HUES64 (cell line): ENCODE measurements at regions not wholly inside any gene's neighbourhood (a gene's known extent, or its start where the extent isn't known, plus 50 kb on each side); places are given as distances from the start of the nearest gene placed in this dataset.

Experiments used
- H3K27ac ChIP-seq: 2 replicates; pipeline ENCODE4 v1.7.0; 2013; ENCODE audit warnings: low read depth, low read length, inconsistent platforms
- H3K27me3 ChIP-seq: 2 replicates; pipeline ENCODE4 v1.6.1; 2013; ENCODE audit warnings: mild to moderate bottlenecking, low read length; ENCODE audit not compliant: insufficient read depth
- H3K36me3 ChIP-seq: 2 replicates; pipeline ENCODE4 v1.6.1; 2013; ENCODE audit warnings: mild to moderate bottlenecking, low read length; ENCODE audit not compliant: insufficient read depth
- H3K4me1 ChIP-seq: 2 replicates; pipeline ENCODE4 v1.6.1; 2013; ENCODE audit warnings: mild to moderate bottlenecking, low read length, moderate library complexity; ENCODE audit not compliant: insufficient read depth
- H3K4me3 ChIP-seq: 2 replicates; pipeline ENCODE4 v1.5.1; 2013; ENCODE audit warnings: mild to moderate bottlenecking, low read length, moderate library complexity
- H3K9ac ChIP-seq: 2 replicates; pipeline ENCODE4 v1.6.1; 2013; ENCODE audit warnings: mild to moderate bottlenecking, low read depth, low read length
- H3K9me3 ChIP-seq: 2 replicates; pipeline ENCODE4 v1.6.1; 2013; ENCODE audit warnings: low read depth, low read length; ENCODE audit not compliant: insufficient read depth
- WGBS: fragments of 150-250, 120-280 bp; methylation state at CpG from one replicate; pipeline ENCODE4 v1.1.7; 2013; ENCODE audit warnings: missing lambda C conversion rate; 5-methylcytosine and 5-hydroxymethylcytosine counted together

DNA sequence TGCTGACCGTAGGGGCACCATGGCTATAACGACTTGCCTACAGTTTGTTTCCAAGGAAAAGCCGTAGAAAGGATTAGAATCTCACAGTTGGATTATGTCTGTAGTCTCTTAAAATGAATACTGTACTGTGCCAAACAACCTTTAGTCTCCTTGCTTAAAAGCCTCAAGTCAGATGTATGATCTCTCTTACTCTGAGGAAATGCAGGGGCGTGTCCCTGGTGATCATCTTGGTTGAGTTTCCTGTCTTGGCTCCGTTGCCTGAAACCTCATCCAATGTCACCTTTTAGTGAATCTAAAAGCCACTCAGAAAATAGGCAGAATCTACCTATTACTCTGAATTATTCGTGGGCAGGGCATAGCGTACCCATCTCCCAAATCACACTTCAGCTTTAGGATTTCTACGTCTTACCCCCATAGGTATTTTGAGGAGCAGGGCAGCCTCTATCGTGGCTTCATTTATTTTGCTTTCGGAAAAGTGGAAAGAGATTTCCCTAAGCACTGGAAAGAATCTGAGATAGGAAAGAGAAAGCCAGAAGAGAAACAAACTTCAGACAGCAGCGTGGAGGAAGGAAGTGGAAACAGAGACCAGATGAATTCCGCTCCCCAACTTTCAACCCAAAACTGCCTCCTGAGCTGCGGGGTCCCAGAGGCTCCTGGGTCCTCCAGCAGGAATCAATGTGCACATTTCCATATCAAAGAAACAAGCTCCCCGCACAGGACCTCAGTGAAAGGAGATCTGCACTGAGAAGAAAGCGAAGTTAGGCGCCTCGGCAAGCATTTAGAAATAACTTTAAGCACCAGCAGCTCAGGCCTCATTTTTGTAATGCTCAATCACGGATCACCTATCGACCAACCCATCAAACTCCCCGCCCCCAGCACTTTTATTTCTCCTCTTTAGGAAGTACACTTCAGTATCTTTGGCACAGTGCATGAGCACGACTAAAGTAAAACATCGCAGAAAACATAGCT is 245.8 kb downstream of the ETS1 start:
- Histone ChIP-seq H3K4me3 (no peak overlapping the region), H3K27me3 (no peaks in the 10 kb centered on the region), H3K4me1 (peaks cover 17% of the 10 kb centered on the region), H3K9ac (no peak overlapping the region), H3K36me3 (no peaks in the 10 kb centered on the region), H3K9me3 (no peaks in the 10 kb centered on the region), H3K27ac (no peak overlapping the region)
- WGBS, result 79% methylated on average over 22 of the region's 22 CpGs

GRCh38 chr11:128339792-128340191 is 247.6 kb downstream of the ETS1 start:
- H3K9me3 ChIP-seq, result no peaks in the 10 kb centered on the region
- H3K9ac ChIP-seq, result no peak overlapping the region
- no peaks in the 10 kb centered on the region for H3K27me3 ChIP-seq
- WGBS, result 95% methylated on average over 5 of the region's 6 CpGs
- no peak overlapping the region for H3K4me3 ChIP-seq
- no peak overlapping the region for H3K27ac ChIP-seq
- no peaks in the 10 kb centered on the region for H3K36me3 ChIP-seq
- H3K4me1 ChIP-seq, result peaks cover 17% of the 10 kb centered on the region

GRCh38 chr11:128338811-128339210 is 248.5 kb downstream of the ETS1 start:
- no peak overlapping the region for H3K9ac ChIP-seq
- H3K9me3 ChIP-seq, result no peaks in the 10 kb centered on the region
- no peaks in the 10 kb centered on the region for H3K36me3 ChIP-seq
- H3K27me3 ChIP-seq, result no peaks in the 10 kb centered on the region
- no peak overlapping the region for H3K4me3 ChIP-seq
- WGBS, result 95% methylated on average over 3 of the region's 3 CpGs
- H3K27ac ChIP-seq, result no peak overlapping the region
- peaks cover 17% of the 10 kb centered on the region for H3K4me1 ChIP-seq

DNA sequence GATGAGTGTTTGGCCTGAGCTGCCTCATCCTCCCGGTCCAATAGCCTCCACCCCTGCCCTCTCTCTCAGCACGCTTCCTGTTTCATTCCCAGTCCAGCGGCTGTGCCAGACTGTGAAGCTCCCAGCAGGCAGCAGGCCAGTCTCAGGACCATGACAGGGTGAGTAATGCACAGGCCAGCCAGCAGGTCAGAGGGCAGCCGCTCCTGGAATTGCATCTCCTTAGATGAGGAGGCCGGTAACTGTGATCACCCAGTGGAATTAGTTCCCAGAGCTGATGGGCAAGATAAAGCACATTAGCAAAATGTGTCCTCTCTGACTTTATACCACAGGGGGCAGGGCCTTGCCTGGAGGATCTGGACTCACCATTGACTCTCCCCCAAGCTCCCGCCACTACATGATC is 251.2 kb downstream of the ETS1 start:
- 82% methylated on average over 6 of the region's 6 CpGs for WGBS

DNA sequence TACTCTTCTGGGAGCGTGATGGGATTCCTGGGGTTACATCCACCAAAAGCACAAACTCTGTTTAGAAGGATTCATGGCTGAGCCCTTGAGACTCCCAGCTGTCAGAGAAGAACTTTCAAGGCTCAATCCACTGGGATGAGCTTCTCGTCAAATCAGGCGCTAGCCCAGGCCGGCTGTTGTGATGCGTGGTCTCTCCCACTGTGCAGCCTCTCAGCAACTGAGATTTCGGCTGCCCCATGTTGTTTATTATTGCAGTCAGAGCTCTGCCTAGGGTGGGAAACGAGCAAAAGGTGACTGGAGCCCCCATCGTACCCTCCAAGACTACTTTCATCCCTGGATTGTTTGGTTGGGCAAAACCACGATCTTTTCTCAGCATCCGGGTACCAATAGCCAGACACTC is 251.6 kb downstream of the ETS1 start:
- Histone ChIP-seq H3K9me3 (no peaks in the 10 kb centered on the region), H3K4me1 (no peaks in the 10 kb centered on the region; the same call in 1 of the 2 replicates), H3K9ac (no peak overlapping the region), H3K27me3 (no peaks in the 10 kb centered on the region), H3K36me3 (no peaks in the 10 kb centered on the region), H3K27ac (no peak overlapping the region), H3K4me3 (no peak overlapping the region)
- 78% methylated on average over 10 of the region's 10 CpGs for WGBS

More for the DNA sequence above, 251.2 kb downstream of the ETS1 start:
- no peaks in the 10 kb centered on the region for H3K9me3 ChIP-seq
- peaks cover under 1% of the 10 kb centered on the region; the same call in 1 of the 2 replicates for H3K4me1 ChIP-seq
- no peak overlapping the region for H3K9ac ChIP-seq
- H3K4me3 ChIP-seq, result no peak overlapping the region
- no peaks in the 10 kb centered on the region for H3K36me3 ChIP-seq
- H3K27ac ChIP-seq, result no peak overlapping the region
- no peaks in the 10 kb centered on the region for H3K27me3 ChIP-seq

- H3K27ac ChIP-seq, result no peak overlapping the region
- no peak overlapping the region for H3K9ac ChIP-seq
- no peak overlapping the region for H3K4me3 ChIP-seq
- H3K27me3 ChIP-seq, result no peaks in the 10 kb centered on the region
- WGBS, result 79% methylated on average over 12 of the region's 12 CpGs
- H3K4me1 ChIP-seq, result no peaks in the 10 kb centered on the region; the same call in 1 of the 2 replicates
- H3K9me3 ChIP-seq, result no peaks in the 10 kb centered on the region
- H3K36me3 ChIP-seq, result no peaks in the 10 kb centered on the region
Observed at GRCh38 chr11:128334311-128335044, 252.9 kb downstream of the ETS1 start.

DNA sequence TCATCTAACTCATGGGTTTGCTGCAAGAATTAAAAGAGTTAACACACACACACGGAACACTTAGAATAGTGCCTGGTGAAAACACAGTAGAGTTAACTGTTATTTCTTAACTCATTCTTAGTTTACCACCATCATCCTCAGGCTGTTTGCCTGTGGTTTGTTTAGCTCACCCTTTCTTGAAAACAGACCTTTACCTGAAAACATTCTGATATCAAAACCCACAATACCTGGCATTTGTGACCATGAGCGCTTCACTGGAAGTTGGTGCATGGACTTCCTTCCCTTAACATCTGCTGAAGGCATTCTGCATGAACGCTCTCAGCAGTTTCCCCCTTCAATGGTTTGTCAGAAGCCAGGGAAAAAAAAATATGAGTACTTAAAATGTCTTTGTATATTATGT is 256.0 kb downstream of the ETS1 start:
- no peaks in the 10 kb centered on the region for H3K9me3 ChIP-seq
- 87% methylated on average over 3 of the region's 3 CpGs for WGBS
- H3K27ac ChIP-seq, result no peak overlapping the region
- H3K27me3 ChIP-seq, result no peaks in the 10 kb centered on the region
- no peaks in the 10 kb centered on the region for H3K36me3 ChIP-seq
- no peak overlapping the region for H3K9ac ChIP-seq
- no peak overlapping the region for H3K4me3 ChIP-seq
- H3K4me1 ChIP-seq, result no peaks in the 10 kb centered on the region; the same call in 1 of the 2 replicates

GRCh38 chr11:128330203-128330602 is 257.2 kb downstream of the ETS1 start:
- Histone ChIP-seq H3K27me3 (no peaks in the 10 kb centered on the region), H3K27ac (no peak overlapping the region), H3K9me3 (no peaks in the 10 kb centered on the region), H3K4me3 (no peak overlapping the region), H3K36me3 (no peaks in the 10 kb centered on the region), H3K4me1 (no peaks in the 10 kb centered on the region; the same call in 1 of the 2 replicates), H3K9ac (no peak overlapping the region)
- WGBS, result 86% methylated on average over 2 of the region's 2 CpGs

- Histone ChIP-seq H3K27me3 (no peaks in the 10 kb centered on the region), H3K36me3 (no peaks in the 10 kb centered on the region), H3K9me3 (no peaks in the 10 kb centered on the region), H3K4me3 (no peak overlapping the region), H3K9ac (no peak overlapping the region), H3K27ac (no peak overlapping the region), H3K4me1 (no peaks in the 10 kb centered on the region; the same call in 1 of the 2 replicates)
- 86% methylated on average over 9 of the region's 9 CpGs for WGBS
Observed at GRCh38 chr11:128328955-128329551, 258.3 kb downstream of the ETS1 start.

GRCh38 chr11:128327274-128327673 is 260.1 kb downstream of the ETS1 start:
- Histone ChIP-seq H3K27ac (no peak overlapping the region), H3K27me3 (no peaks in the 10 kb centered on the region), H3K4me1 (no peaks in the 10 kb centered on the region; the same call in 1 of the 2 replicates), H3K9me3 (no peaks in the 10 kb centered on the region), H3K9ac (no peak overlapping the region), H3K36me3 (no peaks in the 10 kb centered on the region), H3K4me3 (no peak overlapping the region)
- WGBS, result 98% methylated on average over 4 of the region's 4 CpGs

- H3K9ac ChIP-seq, result no peak overlapping the region
- H3K4me3 ChIP-seq, result no peak overlapping the region
- H3K27me3 ChIP-seq, result no peaks in the 10 kb centered on the region
- no peaks in the 10 kb centered on the region; the same call in 1 of the 2 replicates for H3K4me1 ChIP-seq
- no peaks in the 10 kb centered on the region for H3K9me3 ChIP-seq
- H3K27ac ChIP-seq, result no peak overlapping the region
- no peaks in the 10 kb centered on the region for H3K36me3 ChIP-seq
- 80% methylated on average over 7 of the region's 7 CpGs for WGBS
Observed at GRCh38 chr11:128326791-128327190, 260.6 kb downstream of the ETS1 start.
